ENCODE measurements at regions not wholly inside any gene's neighbourhood (a gene's known extent, or its start where the extent isn't known, plus 50 kb on each side); places are given as distances from the start of the nearest gene placed in this dataset.

DNA sequence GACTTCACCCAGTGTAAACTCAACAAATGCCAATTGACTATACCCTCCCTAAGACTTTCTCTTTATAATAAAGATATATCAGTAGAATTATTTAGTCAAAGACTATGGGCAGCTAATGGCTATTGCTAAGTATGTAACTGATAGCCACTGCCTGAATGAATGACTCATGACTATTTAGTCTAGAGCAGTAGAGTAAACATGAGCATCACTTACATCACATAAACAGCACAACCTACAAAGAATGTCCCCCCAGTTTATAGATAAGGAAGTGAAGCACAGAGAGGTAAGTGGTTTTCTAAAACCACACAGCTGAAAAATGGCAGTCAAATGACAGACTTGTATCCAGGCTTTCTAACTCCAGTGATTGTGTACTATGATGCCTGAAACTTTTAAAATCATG, 507.0 kb downstream of the PPARGC1A start:
- TF ChIP-seq, protein P1, sequence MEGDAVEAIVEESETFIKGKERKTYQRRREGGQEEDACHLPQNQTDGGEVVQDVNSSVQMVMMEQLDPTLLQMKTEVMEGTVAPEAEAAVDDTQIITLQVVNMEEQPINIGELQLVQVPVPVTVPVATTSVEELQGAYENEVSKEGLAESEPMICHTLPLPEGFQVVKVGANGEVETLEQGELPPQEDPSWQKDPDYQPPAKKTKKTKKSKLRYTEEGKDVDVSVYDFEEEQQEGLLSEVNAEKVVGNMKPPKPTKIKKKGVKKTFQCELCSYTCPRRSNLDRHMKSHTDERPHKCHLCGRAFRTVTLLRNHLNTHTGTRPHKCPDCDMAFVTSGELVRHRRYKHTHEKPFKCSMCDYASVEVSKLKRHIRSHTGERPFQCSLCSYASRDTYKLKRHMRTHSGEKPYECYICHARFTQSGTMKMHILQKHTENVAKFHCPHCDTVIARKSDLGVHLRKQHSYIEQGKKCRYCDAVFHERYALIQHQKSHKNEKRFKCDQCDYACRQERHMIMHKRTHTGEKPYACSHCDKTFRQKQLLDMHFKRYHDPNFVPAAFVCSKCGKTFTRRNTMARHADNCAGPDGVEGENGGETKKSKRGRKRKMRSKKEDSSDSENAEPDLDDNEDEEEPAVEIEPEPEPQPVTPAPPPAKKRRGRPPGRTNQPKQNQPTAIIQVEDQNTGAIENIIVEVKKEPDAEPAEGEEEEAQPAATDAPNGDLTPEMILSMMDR (IDR thresholded peaks at IDR 0.05): no peak
- no peak for TF ChIP-seq POLR2A (IDR thresholded peaks at IDR 0.05)
